ENCODE measurements at regions not wholly inside any gene's neighbourhood (a gene's known extent, or its start where the extent isn't known, plus 50 kb on each side); places are given as distances from the start of the nearest gene placed in this dataset.

GRCh38 chr12:87930033-87930432, 99.2 kb downstream of the C12orf50 start:
- H3K36me3 Mint-ChIP-seq (ENCODE audit: low read depth): no peaks in the 10 kb centered on the region

GRCh38 chr12:87929346-87929745, 99.9 kb downstream of the C12orf50 start:
- no peak for DNase-seq
- Mint-ChIP-seq H3K27me3 (ENCODE audit: insufficient read depth) (peaks cover 3% of the 10 kb centered on the region; the same call in 1 of the 2 replicates), H3K4me3 (no peak overlapping the region), H3K4me1 (ENCODE audit: low read depth) (no peaks in the 10 kb centered on the region), H3K27ac (no peak overlapping the region), H3K9me3 (no peaks in the 10 kb centered on the region), H3K36me3 (ENCODE audit: low read depth) (no peaks in the 10 kb centered on the region)
- no peak for TF ChIP-seq CTCF (IDR thresholded peaks at IDR 0.05)

More at GRCh38 chr12:87930033-87930432, 99.2 kb downstream of the C12orf50 start:
- Mint-ChIP-seq H3K9me3 (peaks cover 3% of the 10 kb centered on the region; the same call in 1 of the 2 replicates), H3K4me1 (ENCODE audit: low read depth) (no peaks in the 10 kb centered on the region), H3K27me3 (ENCODE audit: insufficient read depth) (peaks cover 3% of the 10 kb centered on the region; the same call in 1 of the 2 replicates), H3K27ac (no peak overlapping the region), H3K4me3 (no peak overlapping the region)
- no peak for DNase-seq
- no peak for TF ChIP-seq CTCF (IDR thresholded peaks at IDR 0.05)

- Mint-ChIP-seq H3K4me1 (ENCODE audit: low read depth) (no peaks in the 10 kb centered on the region), H3K9me3 (no peaks in the 10 kb centered on the region), H3K36me3 (ENCODE audit: low read depth) (no peaks in the 10 kb centered on the region), H3K27ac (no peak overlapping the region), H3K4me3 (no peak overlapping the region), H3K27me3 (ENCODE audit: insufficient read depth) (peaks cover 3% of the 10 kb centered on the region; the same call in 1 of the 2 replicates)
- TF ChIP-seq CTCF (IDR thresholded peaks at IDR 0.05): no peak
- DNase-seq: no peak
Measured at GRCh38 chr12:87928031-87928430, 101.2 kb downstream of the C12orf50 start.

GRCh38 chr12:87925021-87925420, 104.2 kb downstream of the C12orf50 start:
- no peak for DNase-seq
- no peak overlapping the region for H3K27ac Mint-ChIP-seq

GRCh38 chr12:87924149-87924548, 105.1 kb downstream of the C12orf50 start:
- H3K4me3 Mint-ChIP-seq: no peak overlapping the region
- no peak overlapping the region for H3K27ac Mint-ChIP-seq
- no peaks in the 10 kb centered on the region for H3K4me1 Mint-ChIP-seq (ENCODE audit: low read depth)
- no peaks in the 10 kb centered on the region for H3K27me3 Mint-ChIP-seq (ENCODE audit: insufficient read depth)
- no peak for DNase-seq
- H3K9me3 Mint-ChIP-seq: no peaks in the 10 kb centered on the region
- no peaks in the 10 kb centered on the region for H3K36me3 Mint-ChIP-seq (ENCODE audit: low read depth)
- TF ChIP-seq CTCF (IDR thresholded peaks at IDR 0.05): no peak

More at GRCh38 chr12:87925021-87925420, 104.2 kb downstream of the C12orf50 start:
- Mint-ChIP-seq H3K36me3 (ENCODE audit: low read depth) (no peaks in the 10 kb centered on the region), H3K27me3 (ENCODE audit: insufficient read depth) (no peaks in the 10 kb centered on the region), H3K4me3 (no peak overlapping the region), H3K9me3 (no peaks in the 10 kb centered on the region), H3K4me1 (ENCODE audit: low read depth) (no peaks in the 10 kb centered on the region)
- no peak for TF ChIP-seq CTCF (IDR thresholded peaks at IDR 0.05)

GRCh38 chr12:87923361-87923760, 105.8 kb downstream of the C12orf50 start:
- Mint-ChIP-seq H3K36me3 (ENCODE audit: low read depth) (no peaks in the 10 kb centered on the region), H3K27me3 (ENCODE audit: insufficient read depth) (no peaks in the 10 kb centered on the region), H3K27ac (no peak overlapping the region), H3K9me3 (no peaks in the 10 kb centered on the region), H3K4me3 (no peak overlapping the region), H3K4me1 (ENCODE audit: low read depth) (no peaks in the 10 kb centered on the region)
- no peak for DNase-seq
- TF ChIP-seq CTCF (IDR thresholded peaks at IDR 0.05): no peak
